GM21360 (cell line): ENCODE measurements at regions not wholly inside any gene's neighbourhood (a gene's known extent, or its start where the extent isn't known, plus 50 kb on each side); places are given as distances from the start of the nearest gene placed in this dataset.
"Not testable (repeated sequence)": the region's sequence is repeated elsewhere in the genome, so short reads cannot be mapped to it uniquely, and the experiment has no call there.

ENCODE experiments used
- ATAC-seq: cut with Tn5 transposase; IDR thresholded peaks from one replicate; pipeline ENCODE4 v1.9.1; 2021; ENCODE audit warnings: mild to moderate bottlenecking, moderate library complexity; ENCODE audit not compliant: unreplicated experiment

- ATAC-seq: no peak
Measured at GRCh38 chr15:69704229-69704628, 251.6 kb downstream of the RPLP1 start.

- no peak for ATAC-seq
Measured at GRCh38 chr15:69704700-69705099, 252.1 kb downstream of the RPLP1 start.

- ATAC-seq: no peak
Measured at GRCh38 chr15:69706353-69707097, 253.9 kb downstream of the RPLP1 start.

GRCh38 chr15:69707241-69707640 lies 254.6 kb downstream of the RPLP1 start:
- ATAC-seq: not testable (repeated sequence)

- ATAC-seq: not testable (repeated sequence)
Measured at GRCh38 chr15:69708436-69709122, 256.0 kb downstream of the RPLP1 start.

- ATAC-seq: no peak
Measured at GRCh38 chr15:69712991-69713390, 260.4 kb downstream of the RPLP1 start.

GRCh38 chr15:69713726-69714559 lies 261.3 kb downstream of the RPLP1 start:
- no peak for ATAC-seq

GRCh38 chr15:69715210-69715609 lies 262.6 kb downstream of the RPLP1 start:
- no peak for ATAC-seq

- no peak for ATAC-seq
Measured at GRCh38 chr15:69718436-69718835, 265.8 kb downstream of the RPLP1 start.

GRCh38 chr15:69718916-69719315 lies 266.3 kb downstream of the RPLP1 start:
- ATAC-seq: no peak

GRCh38 chr15:69719527-69720240 lies 267.1 kb downstream of the RPLP1 start:
- ATAC-seq: no peak

- ATAC-seq: no peak
Measured at GRCh38 chr15:69720536-69720935, 267.9 kb downstream of the RPLP1 start.

- no peak for ATAC-seq
Measured at GRCh38 chr15:69722924-69723323, 270.3 kb downstream of the RPLP1 start.

GRCh38 chr15:69723404-69724096 lies 270.9 kb downstream of the RPLP1 start:
- ATAC-seq: no peak

GRCh38 chr15:69724333-69724732 lies 271.7 kb downstream of the RPLP1 start:
- no peak for ATAC-seq

- ATAC-seq: no peak
Measured at GRCh38 chr15:69725275-69725674, 272.7 kb downstream of the RPLP1 start.

- ATAC-seq: no peak
Measured at GRCh38 chr15:69725957-69726356, 273.3 kb downstream of the RPLP1 start.

GRCh38 chr15:69727121-69727924 lies 274.7 kb downstream of the RPLP1 start:
- ATAC-seq: no peak

GRCh38 chr15:69729167-69729748 lies 276.6 kb downstream of the RPLP1 start:
- no peak for ATAC-seq
